Astrocyte of the cerebellum (primary cell): ENCODE measurements at regions not wholly inside any gene's neighbourhood (a gene's known extent, or its start where the extent isn't known, plus 50 kb on each side); places are given as distances from the start of the nearest gene placed in this dataset.

Experiments
- DNase-seq: peaks from one replicate; pipeline ENCODE4 v3.0.0-alpha.2; 2011; ENCODE audit warnings: low read depth
- H3K4me3 ChIP-seq: 2 replicates; pipeline ENCODE4 v1.5.1; 2011; ENCODE audit warnings: mild to moderate bottlenecking, low read depth, low read length, moderate library complexity
- in situ Hi-C: cut with HindIII; loops from 2 replicates; pipeline ENCODE4 v1.10.0; 2017; ENCODE audit warnings: low sequenced_read_pairs
- TF ChIP-seq, protein P1 (sequence below): IDR thresholded peaks from 2 replicates; pipeline ENCODE4 v1.5.1; 2012; ENCODE audit warnings: low read length, low read depth, moderate library complexity, mild to moderate bottlenecking; ENCODE audit errors: missing control alignments

DNA sequence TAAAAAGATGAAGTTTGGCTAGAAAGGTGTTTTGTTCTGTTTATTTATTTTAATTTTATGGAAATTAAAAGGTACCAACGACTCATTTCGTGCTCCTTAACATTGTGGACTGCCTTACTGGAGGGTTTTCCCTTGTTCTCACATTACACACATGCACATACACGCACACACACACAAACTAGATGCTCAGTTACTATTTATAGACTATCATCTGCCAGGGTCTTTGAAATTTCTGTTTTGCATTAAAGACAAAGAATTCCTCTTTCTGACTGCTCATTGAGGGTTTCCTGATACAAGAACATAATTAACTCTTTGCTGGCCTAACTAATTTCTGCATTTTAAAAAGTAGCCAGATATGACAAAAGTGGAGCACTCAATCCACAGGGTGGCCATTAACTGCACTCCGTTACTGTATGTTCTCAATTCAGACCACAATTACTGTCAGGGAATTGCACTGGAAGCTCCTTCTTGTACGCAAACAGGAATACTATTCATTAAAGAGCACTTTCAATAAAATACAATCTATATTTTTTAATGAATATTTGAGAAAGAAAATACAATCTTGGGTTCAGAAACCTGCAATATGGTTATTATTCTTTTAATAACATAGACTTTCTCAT is 366.9 kb upstream of the GALNT5 start:
- TF ChIP-seq, protein P1, sequence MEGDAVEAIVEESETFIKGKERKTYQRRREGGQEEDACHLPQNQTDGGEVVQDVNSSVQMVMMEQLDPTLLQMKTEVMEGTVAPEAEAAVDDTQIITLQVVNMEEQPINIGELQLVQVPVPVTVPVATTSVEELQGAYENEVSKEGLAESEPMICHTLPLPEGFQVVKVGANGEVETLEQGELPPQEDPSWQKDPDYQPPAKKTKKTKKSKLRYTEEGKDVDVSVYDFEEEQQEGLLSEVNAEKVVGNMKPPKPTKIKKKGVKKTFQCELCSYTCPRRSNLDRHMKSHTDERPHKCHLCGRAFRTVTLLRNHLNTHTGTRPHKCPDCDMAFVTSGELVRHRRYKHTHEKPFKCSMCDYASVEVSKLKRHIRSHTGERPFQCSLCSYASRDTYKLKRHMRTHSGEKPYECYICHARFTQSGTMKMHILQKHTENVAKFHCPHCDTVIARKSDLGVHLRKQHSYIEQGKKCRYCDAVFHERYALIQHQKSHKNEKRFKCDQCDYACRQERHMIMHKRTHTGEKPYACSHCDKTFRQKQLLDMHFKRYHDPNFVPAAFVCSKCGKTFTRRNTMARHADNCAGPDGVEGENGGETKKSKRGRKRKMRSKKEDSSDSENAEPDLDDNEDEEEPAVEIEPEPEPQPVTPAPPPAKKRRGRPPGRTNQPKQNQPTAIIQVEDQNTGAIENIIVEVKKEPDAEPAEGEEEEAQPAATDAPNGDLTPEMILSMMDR = no peak
- in situ Hi-C loops = loop anchor here (10.0 kb wide), 1 partner anchor 296 kb away; no protein-coding TSS in a partner anchor
- no peak overlapping the region for H3K4me3 ChIP-seq
- no peak for DNase-seq

DNA sequence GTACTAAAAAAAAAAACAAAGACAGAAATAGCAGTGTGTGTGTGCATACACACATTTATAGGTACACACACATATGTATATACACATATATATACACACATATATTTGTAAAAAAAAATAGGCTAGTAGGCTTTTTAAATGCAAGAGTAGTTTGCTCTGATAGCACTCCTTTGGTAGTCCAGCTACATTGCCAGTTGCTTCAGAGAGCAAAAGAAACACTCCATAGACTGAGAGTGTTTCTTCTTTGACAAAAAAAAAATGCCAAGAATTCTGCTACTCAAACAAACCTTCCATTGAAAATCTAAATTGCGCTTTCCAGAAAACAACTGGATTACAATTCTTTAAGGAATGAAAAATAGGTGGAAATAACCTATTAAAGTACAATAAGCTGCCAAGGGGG is 365.9 kb upstream of the GALNT5 start:
- in situ Hi-C loops = loop anchor here (10.0 kb wide), 1 partner anchor 297 kb away; no protein-coding TSS in a partner anchor
- no peak for DNase-seq
- TF ChIP-seq, protein P1 = no peak
- no peak overlapping the region for H3K4me3 ChIP-seq

DNA sequence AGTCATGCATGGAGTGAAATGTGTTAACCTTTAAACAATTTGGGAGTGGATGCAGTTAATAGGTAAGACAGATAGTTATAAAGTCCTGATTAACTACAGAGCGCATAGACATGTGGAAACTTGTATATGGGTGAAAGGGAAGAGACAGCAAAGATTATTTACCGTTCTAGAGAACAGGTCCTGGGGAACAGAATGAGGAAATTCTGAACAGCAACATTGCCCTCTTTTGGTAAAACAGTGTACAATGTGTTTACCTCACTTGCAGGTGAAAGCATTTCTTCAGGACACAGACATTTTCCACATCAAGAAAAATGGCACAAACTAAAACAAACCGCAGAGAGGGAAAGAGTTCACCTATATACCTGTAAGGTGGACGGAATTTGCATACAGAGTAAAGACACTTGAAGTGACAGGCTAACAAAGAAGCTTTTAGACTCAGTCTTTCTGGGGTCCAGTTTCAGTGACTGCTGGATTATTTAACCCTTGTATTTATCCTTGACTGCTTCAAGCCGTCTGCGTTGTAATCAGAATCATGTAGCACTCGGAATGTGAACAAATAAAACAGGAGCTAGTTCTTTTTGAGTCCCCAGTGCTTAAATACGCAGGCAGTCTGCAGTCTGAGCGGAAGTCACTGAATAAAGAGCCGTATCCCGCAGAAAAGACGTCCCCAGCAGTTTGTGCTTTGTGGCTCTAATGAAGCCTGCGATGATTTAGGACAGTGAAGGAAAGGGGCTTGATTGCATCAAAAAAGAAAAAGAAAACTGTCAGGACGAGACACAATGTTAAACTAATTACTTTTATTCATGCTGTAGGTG is 364.8 kb upstream of the GALNT5 start:
- H3K4me3 ChIP-seq = peak overlapping the region; percentile 34
- TF ChIP-seq, protein P1 = peak; percentile 55
- in situ Hi-C loops = loop anchor here (10.0 kb wide), 1 partner anchor 298 kb away; no protein-coding TSS in a partner anchor
- peak; percentile 35 for DNase-seq

DNA sequence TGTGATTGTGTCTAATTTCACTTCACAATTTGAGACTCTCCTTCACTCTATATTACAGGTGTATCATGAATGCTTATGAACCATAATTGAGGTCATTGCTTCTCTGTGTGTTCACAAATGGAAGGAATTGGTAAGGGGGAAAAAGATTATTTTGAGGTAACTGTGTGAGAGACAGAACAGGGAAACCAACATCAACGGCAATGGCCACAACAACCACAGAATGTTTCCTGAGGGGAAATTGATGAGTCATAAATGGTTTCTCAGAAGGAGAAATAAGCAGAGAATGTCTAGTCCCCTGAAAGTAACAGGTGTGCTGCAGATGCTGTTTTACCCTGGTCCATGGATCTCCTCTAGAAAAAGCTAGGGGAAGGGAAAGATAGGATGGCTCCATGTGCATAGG is 361.2 kb upstream of the GALNT5 start:
- in situ Hi-C loops = loop anchor here (10.0 kb wide), 1 partner anchor 301 kb away; no protein-coding TSS in a partner anchor
- TF ChIP-seq, protein P1 = no peak
- H3K4me3 ChIP-seq = no peak overlapping the region
- DNase-seq = peak; percentile 29

DNA sequence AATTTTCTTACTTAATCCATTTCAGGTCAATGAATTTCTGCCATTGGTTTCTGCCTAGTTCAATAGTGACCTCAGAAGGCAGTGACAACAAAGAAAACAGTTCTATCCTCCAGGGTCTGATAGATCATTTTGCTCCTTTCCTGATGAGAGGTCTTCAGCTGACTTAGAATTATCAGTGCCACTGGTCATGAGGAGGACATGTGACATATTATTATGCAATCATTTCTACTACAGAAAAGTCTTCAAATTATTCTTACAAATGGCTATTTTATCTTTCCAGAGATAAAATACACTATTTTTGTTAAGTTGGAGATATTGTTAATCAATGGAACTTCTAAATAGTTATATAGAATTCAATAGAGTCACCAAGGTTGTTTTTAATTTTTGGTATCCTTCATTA is 360.0 kb upstream of the GALNT5 start:
- DNase-seq = no peak
- TF ChIP-seq, protein P1 = no peak
- H3K4me3 ChIP-seq = no peak overlapping the region
- in situ Hi-C loops = loop anchor here (10.0 kb wide), 1 partner anchor 303 kb away; no protein-coding TSS in a partner anchor

DNA sequence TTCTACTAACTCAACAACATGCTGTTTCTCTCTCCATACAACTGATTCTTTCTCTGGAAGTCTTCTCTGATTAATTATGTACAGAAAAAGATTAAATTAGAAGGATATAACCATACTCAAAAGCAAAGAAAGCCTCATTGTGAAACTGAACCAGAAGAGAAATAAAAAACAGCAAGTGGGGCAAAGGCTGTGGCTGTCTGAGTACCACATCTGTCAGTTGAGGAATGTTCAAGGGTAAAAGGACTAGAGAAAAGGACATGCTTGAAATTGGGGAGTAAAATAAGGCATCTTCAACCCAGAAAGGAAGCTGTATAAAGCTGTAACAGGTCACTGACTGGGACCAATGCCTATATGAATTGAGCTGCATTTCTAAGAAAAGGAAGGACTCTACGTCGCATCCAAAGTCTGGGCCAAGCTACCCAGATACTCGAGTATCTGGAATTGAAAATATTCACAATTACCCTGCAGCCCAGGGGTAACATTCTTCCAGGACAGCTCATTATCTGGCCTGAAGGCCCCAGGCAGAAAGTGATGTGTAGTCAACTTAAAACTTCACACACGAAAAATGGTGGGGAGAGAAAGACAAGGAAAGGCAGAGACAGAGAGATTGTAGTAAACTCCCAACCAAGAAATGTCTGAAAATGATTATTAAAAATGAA is 356.0 kb upstream of the GALNT5 start:
- TF ChIP-seq, protein P1 = no peak
- H3K4me3 ChIP-seq = no peak overlapping the region
- DNase-seq = no peak
- in situ Hi-C loops = no loop called here
